HG03460 (cell line): ENCODE measurements at regions not wholly inside any gene's neighbourhood (a gene's known extent, or its start where the extent isn't known, plus 50 kb on each side); places are given as distances from the start of the nearest gene placed in this dataset.

Source experiments
- ATAC-seq: cut with Tn5 transposase; IDR thresholded peaks from one replicate; pipeline ENCODE4 v1.9.1; 2021; ENCODE audit not compliant: unreplicated experiment

GRCh38 chr2:185145316-185146121 lies 547.2 kb downstream of the ZNF804A start:
- no peak for ATAC-seq

GRCh38 chr2:185147361-185147760 lies 549.0 kb downstream of the ZNF804A start:
- no peak for ATAC-seq

GRCh38 chr2:185152186-185152585 lies 553.9 kb downstream of the ZNF804A start:
- ATAC-seq, result no peak

- ATAC-seq, result no peak
These were observed 563.4 kb downstream of the ZNF804A start for GRCh38 chr2:185161701-185162100.

- no peak for ATAC-seq
These were observed 564.3 kb upstream of the FSIP2 start for GRCh38 chr2:185174353-185174752.

- no peak for ATAC-seq
These were observed 558.9 kb upstream of the FSIP2 start for GRCh38 chr2:185179743-185180142.

- ATAC-seq, result no peak
These were observed 556.7 kb upstream of the FSIP2 start for GRCh38 chr2:185181901-185182300.

GRCh38 chr2:185185044-185185443 lies 553.6 kb upstream of the FSIP2 start:
- ATAC-seq, result no peak

GRCh38 chr2:185187421-185187820 lies 551.2 kb upstream of the FSIP2 start:
- ATAC-seq, result no peak

GRCh38 chr2:185188656-185189055 lies 549.9 kb upstream of the FSIP2 start:
- ATAC-seq, result no peak

- ATAC-seq, result no peak
These were observed 537.5 kb upstream of the FSIP2 start for GRCh38 chr2:185201063-185201462.

GRCh38 chr2:185202381-185202780 lies 536.2 kb upstream of the FSIP2 start:
- ATAC-seq, result no peak

GRCh38 chr2:185202945-185203528 lies 535.6 kb upstream of the FSIP2 start:
- ATAC-seq, result no peak

GRCh38 chr2:185208261-185208660 lies 530.3 kb upstream of the FSIP2 start:
- no peak for ATAC-seq

- ATAC-seq, result no peak
These were observed 523.1 kb upstream of the FSIP2 start for GRCh38 chr2:185215497-185215896.

- ATAC-seq, result no peak
These were observed 518.6 kb upstream of the FSIP2 start for GRCh38 chr2:185219981-185220380.

- no peak for ATAC-seq
These were observed 516.3 kb upstream of the FSIP2 start for GRCh38 chr2:185222311-185222710.

- ATAC-seq, result no peak
These were observed 511.2 kb upstream of the FSIP2 start for GRCh38 chr2:185227391-185227790.

- no peak for ATAC-seq
These were observed 499.1 kb upstream of the FSIP2 start for GRCh38 chr2:185239491-185239890.

GRCh38 chr2:185240796-185241195 lies 497.8 kb upstream of the FSIP2 start:
- ATAC-seq, result no peak

- no peak for ATAC-seq
These were observed 497.0 kb upstream of the FSIP2 start for GRCh38 chr2:185241556-185241955.

- ATAC-seq, result no peak
These were observed 496.1 kb upstream of the FSIP2 start for GRCh38 chr2:185242462-185242861.

- no peak for ATAC-seq
These were observed 493.4 kb upstream of the FSIP2 start for GRCh38 chr2:185245216-185245615.
